Fibroblast of lung (primary cell): ENCODE measurements at regions not wholly inside any gene's neighbourhood (a gene's known extent, or its start where the extent isn't known, plus 50 kb on each side); places are given as distances from the start of the nearest gene placed in this dataset.
"Not testable (repeated sequence)": the region's sequence is repeated elsewhere in the genome, so short reads cannot be mapped to it uniquely, and the experiment has no call there.

Experiments
- DNase-seq, 2 donors: peaks; one replicate each; pipeline versions ENCODE4 v3.0.0 to v3.0.0-alpha.2; 2010; ENCODE audit warnings: low read depth in 2 of 2
- H2AFZ ChIP-seq: 2 replicates; pipeline ENCODE4 v1.5.1; 2012; ENCODE audit warnings: low read length, control low read depth, inconsistent platforms
- H3K27ac ChIP-seq: 2 replicates; pipeline ENCODE4 v1.5.1; 2011; ENCODE audit warnings: low read length, control low read depth; ENCODE audit not compliant: insufficient read depth
- H3K27me3 ChIP-seq: 2 replicates; pipeline ENCODE4 v1.5.1; 2011; ENCODE audit warnings: mild to moderate bottlenecking, low read length; ENCODE audit not compliant: control insufficient read depth, insufficient read depth
- H3K36me3 ChIP-seq: 2 replicates; pipeline ENCODE4 v1.5.1; 2011; ENCODE audit warnings: low read length; ENCODE audit not compliant: control insufficient read depth, insufficient read depth
- H3K4me1 ChIP-seq: 2 replicates; pipeline ENCODE4 v1.5.1; 2011; ENCODE audit warnings: low read length; ENCODE audit not compliant: control insufficient read depth, insufficient read depth; ENCODE audit errors: extremely low read depth
- H3K4me2 ChIP-seq: 2 replicates; pipeline ENCODE4 v1.5.1; 2011; ENCODE audit warnings: low read length, control low read depth; ENCODE audit not compliant: insufficient read depth; ENCODE audit errors: extremely low read depth
- H3K4me3 ChIP-seq, 4 experiments: fragments of 200-600 bp in 1 of 4; sonication (generic) in 1 of 4; replicated peaks in 1 of 4; 2 replicates each; pipeline ENCODE4 v1.5.1; 2011 to 2016; ENCODE audit warnings: low read length in 4 of 4, low read depth in 3 of 4, mild to moderate bottlenecking in 3 of 4, control low read depth in 2 of 4, inconsistent platforms in 1 of 4, mixed read lengths in 1 of 4; ENCODE audit not compliant: insufficient read depth in 1 of 4; ENCODE audit errors: control extremely low read depth in 1 of 4
- H3K79me2 ChIP-seq: 2 replicates; pipeline ENCODE4 v1.5.1; 2012; ENCODE audit warnings: mild to moderate bottlenecking, low read length, inconsistent platforms; ENCODE audit not compliant: control insufficient read depth, insufficient read depth
- H3K9ac ChIP-seq: 2 replicates; pipeline ENCODE4 v1.5.1; 2011; ENCODE audit warnings: mild to moderate bottlenecking, low read length, control low read depth; ENCODE audit not compliant: insufficient read depth
- H3K9me3 ChIP-seq: 2 replicates; pipeline ENCODE4 v1.5.1; 2012; ENCODE audit warnings: low read depth, low read length; ENCODE audit not compliant: control insufficient read depth, insufficient read depth
- H4K20me1 ChIP-seq: 2 replicates; pipeline ENCODE4 v1.5.1; 2011; ENCODE audit warnings: low read length; ENCODE audit not compliant: control insufficient read depth, insufficient read depth; ENCODE audit errors: extremely low read depth
- EZH2 ChIP-seq: IDR thresholded peaks from 2 replicates; pipeline ENCODE4 v1.5.1; 2012; ENCODE audit warnings: low read length, control low read depth, mild to moderate bottlenecking; ENCODE audit errors: missing control alignments
- TF ChIP-seq, protein P1 (sequence below), 2 donors: IDR thresholded peaks in 1 of 2; conservative IDR thresholded peaks in 1 of 2; 1 replicate in 1 of 2; 2 replicates in 1 of 2; pipeline ENCODE4 v1.5.1; 2011 to 2012; ENCODE audit warnings: low read length in 2 of 2, control low read depth in 1 of 2, inconsistent platforms in 1 of 2, low read depth in 1 of 2, mild to moderate bottlenecking in 1 of 2

DNA sequence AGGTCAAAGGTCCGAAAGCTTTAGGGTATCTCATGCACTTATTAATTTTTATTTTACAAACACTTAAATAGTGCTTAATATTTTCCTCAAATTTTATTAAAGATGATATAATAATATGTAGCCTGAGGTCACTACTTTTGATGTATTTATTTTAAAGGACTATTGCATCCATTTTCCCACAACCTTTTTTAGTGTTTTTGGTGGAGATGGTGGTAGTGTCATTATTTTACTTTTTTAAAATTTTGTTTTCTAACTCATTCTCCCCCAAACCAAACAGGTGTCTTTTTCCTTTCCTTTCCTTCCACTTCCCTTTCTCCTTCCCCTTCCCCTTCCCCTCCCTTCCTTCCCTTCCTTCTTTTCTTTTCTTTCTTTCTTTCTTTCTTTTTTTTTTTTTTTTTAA, 328.6 kb downstream of the CYLC2 start:
- TF ChIP-seq EZH2: no peak
- TF ChIP-seq, protein P1, sequence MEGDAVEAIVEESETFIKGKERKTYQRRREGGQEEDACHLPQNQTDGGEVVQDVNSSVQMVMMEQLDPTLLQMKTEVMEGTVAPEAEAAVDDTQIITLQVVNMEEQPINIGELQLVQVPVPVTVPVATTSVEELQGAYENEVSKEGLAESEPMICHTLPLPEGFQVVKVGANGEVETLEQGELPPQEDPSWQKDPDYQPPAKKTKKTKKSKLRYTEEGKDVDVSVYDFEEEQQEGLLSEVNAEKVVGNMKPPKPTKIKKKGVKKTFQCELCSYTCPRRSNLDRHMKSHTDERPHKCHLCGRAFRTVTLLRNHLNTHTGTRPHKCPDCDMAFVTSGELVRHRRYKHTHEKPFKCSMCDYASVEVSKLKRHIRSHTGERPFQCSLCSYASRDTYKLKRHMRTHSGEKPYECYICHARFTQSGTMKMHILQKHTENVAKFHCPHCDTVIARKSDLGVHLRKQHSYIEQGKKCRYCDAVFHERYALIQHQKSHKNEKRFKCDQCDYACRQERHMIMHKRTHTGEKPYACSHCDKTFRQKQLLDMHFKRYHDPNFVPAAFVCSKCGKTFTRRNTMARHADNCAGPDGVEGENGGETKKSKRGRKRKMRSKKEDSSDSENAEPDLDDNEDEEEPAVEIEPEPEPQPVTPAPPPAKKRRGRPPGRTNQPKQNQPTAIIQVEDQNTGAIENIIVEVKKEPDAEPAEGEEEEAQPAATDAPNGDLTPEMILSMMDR (conservative IDR thresholded peaks at IDR 0.05 in 1 of 2, IDR thresholded peaks at IDR 0.05 in 1 of 2; ENCODE audit: low read depth in 1 of 2, low read length in 2 of 2): no peak
- H4K20me1 ChIP-seq: no peaks in the 10 kb centered on the region
- H3K79me2 ChIP-seq: no peaks in the 10 kb centered on the region

DNA sequence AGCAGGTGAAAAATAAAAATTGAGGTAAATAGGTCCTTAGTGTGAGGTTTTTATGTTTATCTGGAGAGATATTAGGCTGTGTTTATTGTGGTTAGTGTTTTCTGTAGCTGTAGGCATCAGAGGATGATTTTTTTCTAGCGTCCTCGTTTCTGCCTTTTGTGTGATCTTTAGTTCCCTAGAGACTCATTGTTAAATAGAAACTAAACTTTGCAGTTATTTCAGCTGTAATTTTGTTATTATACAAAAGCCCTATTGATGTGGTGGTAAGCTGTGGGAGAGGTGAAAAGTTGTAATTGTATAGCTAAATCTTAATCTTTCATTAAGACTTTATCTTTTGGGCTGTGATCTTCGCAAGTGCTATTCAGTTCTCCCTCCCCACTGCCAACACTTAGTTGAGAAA, 340.3 kb downstream of the CYLC2 start:
- no peaks in the 10 kb centered on the region for H3K27me3 ChIP-seq
- H3K27ac ChIP-seq: no peak overlapping the region
- H2AFZ ChIP-seq: no peak overlapping the region
- H3K36me3 ChIP-seq: no peaks in the 10 kb centered on the region
- H3K9ac ChIP-seq: no peak overlapping the region
- no peak overlapping the region for H3K4me3 ChIP-seq
- TF ChIP-seq EZH2: no peak
- TF ChIP-seq, protein P1 (conservative IDR thresholded peaks at IDR 0.05 in 1 of 2, IDR thresholded peaks at IDR 0.05 in 1 of 2; ENCODE audit: low read depth in 1 of 2, low read length in 2 of 2): no peak
- H3K4me2 ChIP-seq: no peak overlapping the region
- H3K4me1 ChIP-seq: no peaks in the 10 kb centered on the region
- DNase-seq: no peak
- no peaks in the 10 kb centered on the region for H4K20me1 ChIP-seq
- no peaks in the 10 kb centered on the region for H3K79me2 ChIP-seq
- H3K9me3 ChIP-seq: no peaks in the 10 kb centered on the region

More for the DNA sequence above, 328.6 kb downstream of the CYLC2 start:
- Histone ChIP-seq H3K4me1 (no peaks in the 10 kb centered on the region), H3K9me3 (no peaks in the 10 kb centered on the region), H2AFZ (no peak overlapping the region), H3K9ac (no peak overlapping the region), H3K27ac (no peak overlapping the region), H3K36me3 (no peaks in the 10 kb centered on the region), H3K27me3 (no peaks in the 10 kb centered on the region), H3K4me2 (no peak overlapping the region), H3K4me3 (no peak overlapping the region)
- no peak for DNase-seq

DNA sequence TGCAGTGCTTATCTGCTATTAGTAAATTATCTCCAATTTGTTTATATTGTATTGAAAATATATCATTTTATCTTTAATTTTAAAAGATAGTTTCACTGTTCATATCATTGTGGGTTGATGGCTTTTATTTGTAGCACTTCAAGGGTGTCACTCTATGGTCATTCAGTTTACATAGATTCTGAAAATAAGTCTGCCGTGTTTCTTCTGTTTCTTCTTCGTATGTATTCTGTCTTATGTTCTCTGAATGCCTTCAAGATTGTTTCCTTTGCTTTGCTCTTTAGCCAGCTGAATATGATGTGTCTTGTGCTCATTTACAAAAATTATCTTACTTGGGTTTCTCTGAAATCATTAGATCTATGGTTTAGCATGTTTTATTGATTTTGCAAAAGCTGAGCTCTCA, 359.9 kb downstream of the CYLC2 start:
- Histone ChIP-seq H3K36me3 (no peaks in the 10 kb centered on the region), H3K27me3 (no peaks in the 10 kb centered on the region), H2AFZ (no peak overlapping the region), H3K9me3 (no peaks in the 10 kb centered on the region), H3K79me2 (no peaks in the 10 kb centered on the region), H3K4me2 (no peak overlapping the region), H4K20me1 (no peaks in the 10 kb centered on the region), H3K27ac (no peak overlapping the region), H3K4me1 (no peaks in the 10 kb centered on the region), H3K4me3 (no peak overlapping the region), H3K9ac (no peak overlapping the region)
- no peak for DNase-seq
- TF ChIP-seq, protein P1 (conservative IDR thresholded peaks at IDR 0.05 in 1 of 2, IDR thresholded peaks at IDR 0.05 in 1 of 2; ENCODE audit: low read depth in 1 of 2, low read length in 2 of 2): no peak
- TF ChIP-seq EZH2: no peak

DNA sequence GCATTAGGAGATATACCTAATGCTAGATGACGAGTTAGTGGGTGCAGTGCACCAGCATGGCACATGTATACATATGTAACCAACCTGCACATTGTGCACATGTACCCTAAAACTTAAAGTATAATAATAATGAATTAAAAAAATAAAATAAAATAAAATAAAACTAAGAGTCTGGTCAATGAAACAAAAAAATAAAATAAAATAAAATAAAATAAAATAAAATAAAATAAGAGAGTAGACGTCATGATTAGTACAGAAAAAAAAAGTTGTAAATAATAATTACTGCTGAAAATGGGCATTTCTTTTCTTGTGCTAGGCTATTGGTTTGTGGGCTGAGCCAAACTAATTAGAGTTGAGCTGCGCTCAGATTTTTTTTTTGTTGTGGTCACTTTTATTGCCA, 362.8 kb downstream of the CYLC2 start:
- not testable (repeated sequence) for H3K4me2 ChIP-seq, H3K79me2 ChIP-seq, H3K9me3 ChIP-seq, H3K36me3 ChIP-seq, H4K20me1 ChIP-seq, H3K9ac ChIP-seq, H3K4me3 ChIP-seq, H2AFZ ChIP-seq, H3K27ac ChIP-seq, H3K27me3 ChIP-seq, H3K4me1 ChIP-seq, DNase-seq
